ENCODE measurements at regions not wholly inside any gene's neighbourhood (a gene's known extent, or its start where the extent isn't known, plus 50 kb on each side); places are given as distances from the start of the nearest gene placed in this dataset.
"Not testable (repeated sequence)": the region's sequence is repeated elsewhere in the genome, so short reads cannot be mapped to it uniquely, and the experiment has no call there.

- DNase-seq (ENCODE audit: low spot score), result no peak
Measured at GRCh38 chr1:29415861-29416260, 179.5 kb downstream of the PTPRU start.

GRCh38 chr1:29415156-29415830, 179.0 kb downstream of the PTPRU start:
- no peak for DNase-seq (ENCODE audit: low spot score)

GRCh38 chr1:29414086-29414485, 177.8 kb downstream of the PTPRU start:
- DNase-seq (ENCODE audit: low spot score), result no peak

GRCh38 chr1:29413661-29414060, 177.3 kb downstream of the PTPRU start:
- no peak for DNase-seq (ENCODE audit: low spot score)

GRCh38 chr1:29412591-29412990, 176.3 kb downstream of the PTPRU start:
- DNase-seq (ENCODE audit: low spot score), result no peak

GRCh38 chr1:29410476-29410875, 174.2 kb downstream of the PTPRU start:
- DNase-seq (ENCODE audit: low spot score), result no peak

GRCh38 chr1:29409616-29410015, 173.3 kb downstream of the PTPRU start:
- DNase-seq (ENCODE audit: low spot score), result no peak

GRCh38 chr1:29408831-29409605, 172.7 kb downstream of the PTPRU start:
- DNase-seq (ENCODE audit: low spot score), result no peak

- no peak for DNase-seq (ENCODE audit: low spot score)
Measured at GRCh38 chr1:29406814-29407213, 170.5 kb downstream of the PTPRU start.

- DNase-seq (ENCODE audit: low spot score), result not testable (repeated sequence)
Measured at GRCh38 chr1:29400203-29400602, 163.9 kb downstream of the PTPRU start.

- no peak for DNase-seq (ENCODE audit: low spot score)
Measured at GRCh38 chr1:29399465-29399864, 163.1 kb downstream of the PTPRU start.

- DNase-seq (ENCODE audit: low spot score), result no peak
Measured at GRCh38 chr1:29398431-29398830, 162.1 kb downstream of the PTPRU start.

GRCh38 chr1:29397981-29398380, 161.7 kb downstream of the PTPRU start:
- DNase-seq (ENCODE audit: low spot score), result no peak

GRCh38 chr1:29397256-29397590, 160.9 kb downstream of the PTPRU start:
- no peak for DNase-seq (ENCODE audit: low spot score)

GRCh38 chr1:29396438-29397255, 160.3 kb downstream of the PTPRU start:
- peak; percentile 40 for DNase-seq (ENCODE audit: low spot score)

GRCh38 chr1:29395736-29396437, 159.6 kb downstream of the PTPRU start:
- no peak for DNase-seq (ENCODE audit: low spot score)

GRCh38 chr1:29394521-29395225, 158.4 kb downstream of the PTPRU start:
- DNase-seq (ENCODE audit: low spot score), result no peak

- DNase-seq (ENCODE audit: low spot score), result no peak
Measured at GRCh38 chr1:29393451-29393826, 157.1 kb downstream of the PTPRU start.

- no peak for DNase-seq (ENCODE audit: low spot score)
Measured at GRCh38 chr1:29392486-29393450, 156.4 kb downstream of the PTPRU start.

GRCh38 chr1:29392036-29392435, 155.7 kb downstream of the PTPRU start:
- no peak for DNase-seq (ENCODE audit: low spot score)

Measured in Ammon's horn (tissue), 1 donor.